ENCODE measurements at regions not wholly inside any gene's neighbourhood (a gene's known extent, or its start where the extent isn't known, plus 50 kb on each side); places are given as distances from the start of the nearest gene placed in this dataset.

GRCh38 chr1:234743791-234744611 is 134.0 kb upstream of the IRF2BP2 start:
- TF ChIP-seq CTCF (IDR thresholded peaks at IDR 0.05 in 2 of 3, conservative IDR thresholded peaks at IDR 0.05 in 1 of 3; ENCODE audit: borderline replicate concordance in 1 of 3, insufficient read depth in 1 of 3, low read depth in 2 of 3, low read length in 2 of 3) = no peak
- no peak for TF ChIP-seq SP1 (IDR thresholded peaks at IDR 0.05; ENCODE audit: low read depth)
